Neural progenitor cell (in vitro differentiated cells): ENCODE measurements at regions not wholly inside any gene's neighbourhood (a gene's known extent, or its start where the extent isn't known, plus 50 kb on each side); places are given as distances from the start of the nearest gene placed in this dataset.

ENCODE experiments used
- CTCF ChIP-seq: fragments of 200-600 bp; sonication (generic); IDR thresholded peaks from 2 replicates; pipeline ENCODE4 v1.5.1; 2017; ENCODE audit warnings: antibody characterized with exemption, mild to moderate bottlenecking
- EZH2 ChIP-seq: fragments of 200-600 bp; sonication (generic); IDR thresholded peaks from 2 replicates; pipeline ENCODE4 v1.6.1; 2017; ENCODE audit warnings: antibody characterized with exemption, mild to moderate bottlenecking, moderate library complexity
- EZH2phosphoT487 ChIP-seq: fragments of 200-600 bp; sonication (generic); IDR thresholded peaks from 2 replicates; pipeline ENCODE4 v1.6.1; 2017; ENCODE audit warnings: antibody characterized with exemption

GRCh38 chr21:34000375-34000774, 73.0 kb upstream of the MRPS6 start:
- no peak for TF ChIP-seq CTCF
- TF ChIP-seq EZH2, result no peak
- no peak for TF ChIP-seq EZH2phosphoT487
